SU-DHL-6 (cell line): ENCODE measurements at regions not wholly inside any gene's neighbourhood (a gene's known extent, or its start where the extent isn't known, plus 50 kb on each side); places are given as distances from the start of the nearest gene placed in this dataset.

Experiments
- H2AFZ ChIP-seq: fragments of 200-600 bp; sonication (generic); 2 replicates; pipeline ENCODE4 v1.6.1; 2014; ENCODE audit warnings: low read depth, mild to moderate bottlenecking, moderate library complexity, mixed read lengths, antibody characterized with exemption, low read length; ENCODE audit not compliant: severe bottlenecking
- H3F3A ChIP-seq: fragments of 200-600 bp; shearing (Covaris generic); 2 replicates; pipeline ENCODE4 v1.6.0; 2016; ENCODE audit warnings: antibody characterized with exemption, mild to moderate bottlenecking; ENCODE audit not compliant: insufficient read depth
- H3K27ac ChIP-seq: fragments of 200-600 bp; sonication (generic); 2 replicates; pipeline ENCODE4 v1.5.1; 2016; ENCODE audit warnings: low read depth, mild to moderate bottlenecking, low read length, moderate library complexity, mixed read lengths
- H3K27me3 ChIP-seq: fragments of 200-600 bp; sonication (generic), shearing (Covaris generic); 2 replicates; pipeline ENCODE4 v1.6.0; 2014; ENCODE audit warnings: mild to moderate bottlenecking, low read length
- H3K36me3 ChIP-seq: fragments of 200-600 bp; sonication (generic); 2 replicates; pipeline ENCODE4 v1.6.1; 2014; ENCODE audit warnings: mild to moderate bottlenecking, low read length, mixed read lengths
- H3K4me2 ChIP-seq: fragments of 300-600, 200-600 bp; shearing (Covaris generic), sonication (generic); 2 replicates; pipeline ENCODE4 v1.6.0; 2014; ENCODE audit warnings: low read length, low read depth, mild to moderate bottlenecking; ENCODE audit not compliant: poor library complexity, severe bottlenecking
- H3K4me3 ChIP-seq: fragments of 200-600 bp; sonication (generic); 2 replicates; pipeline ENCODE4 v1.5.1; 2014; ENCODE audit warnings: antibody characterized with exemption, low read length, mild to moderate bottlenecking, mixed read lengths; ENCODE audit not compliant: insufficient read depth, poor library complexity, severe bottlenecking
- H3K79me2 ChIP-seq: fragments of 200-600 bp; sonication (generic); 2 replicates; pipeline ENCODE4 v1.6.1; 2014; ENCODE audit warnings: mild to moderate bottlenecking, low read length, moderate library complexity; ENCODE audit not compliant: insufficient read depth
- H3K9ac ChIP-seq: fragments of 200-600 bp; sonication (generic); 2 replicates; pipeline ENCODE4 v1.7.0; 2014; ENCODE audit warnings: mild to moderate bottlenecking, low read length
- H3K9me2 ChIP-seq: fragments of 200-600 bp; sonication (generic); replicated peaks from 2 replicates; pipeline ENCODE4 v1.6.1; 2014; ENCODE audit warnings: low read length; ENCODE audit not compliant: insufficient read depth
- H3K9me3 ChIP-seq: fragments of 200-600 bp; sonication (generic); 2 replicates; pipeline ENCODE4 v1.6.1; 2014; ENCODE audit warnings: low read length, mixed read lengths; ENCODE audit not compliant: insufficient read depth
- H4K20me1 ChIP-seq: fragments of 200-600 bp; sonication (generic); 2 replicates; pipeline ENCODE4 v1.6.1; 2014; ENCODE audit warnings: low read depth, mild to moderate bottlenecking, antibody characterized with exemption, low read length, moderate library complexity, mixed read lengths
- CTCF ChIP-seq: fragments of 200-600 bp; sonication (generic); IDR thresholded peaks from one replicate; pipeline ENCODE4 v1.5.1; 2017; ENCODE audit warnings: antibody characterized with exemption, mild to moderate bottlenecking, low read length, moderate library complexity; ENCODE audit not compliant: insufficient read depth, poor library complexity, severe bottlenecking
- EZH2phosphoT487 ChIP-seq: fragments of 200-600 bp; sonication (generic), shearing (Covaris generic); conservative IDR thresholded peaks from 2 replicates; pipeline ENCODE4 v1.6.1; 2018; ENCODE audit warnings: mild to moderate bottlenecking, antibody characterized with exemption, low read length, moderate library complexity, mixed read lengths

- Histone ChIP-seq H3K36me3 (no peaks in the 10 kb centered on the region), H4K20me1 (no peaks in the 10 kb centered on the region), H3K9ac (no peak overlapping the region), H3K9me2 (no peaks in the 10 kb centered on the region), H3K27ac (no peak overlapping the region), H3K4me3 (no peak overlapping the region), H3K9me3 (no peaks in the 10 kb centered on the region), H3K79me2 (no peaks in the 10 kb centered on the region), H3K4me2 (no peak overlapping the region), H2AFZ (no peak overlapping the region), H3F3A (no peaks in the 10 kb centered on the region), H3K27me3 (no peaks in the 10 kb centered on the region)
- TF ChIP-seq EZH2phosphoT487: no peak
Measured at GRCh38 chr5:33072296-33072695, 361.2 kb downstream of the NPR3 start.

GRCh38 chr5:33072726-33073125 is 361.6 kb downstream of the NPR3 start:
- H4K20me1 ChIP-seq: no peaks in the 10 kb centered on the region
- H3K36me3 ChIP-seq: no peaks in the 10 kb centered on the region

DNA sequence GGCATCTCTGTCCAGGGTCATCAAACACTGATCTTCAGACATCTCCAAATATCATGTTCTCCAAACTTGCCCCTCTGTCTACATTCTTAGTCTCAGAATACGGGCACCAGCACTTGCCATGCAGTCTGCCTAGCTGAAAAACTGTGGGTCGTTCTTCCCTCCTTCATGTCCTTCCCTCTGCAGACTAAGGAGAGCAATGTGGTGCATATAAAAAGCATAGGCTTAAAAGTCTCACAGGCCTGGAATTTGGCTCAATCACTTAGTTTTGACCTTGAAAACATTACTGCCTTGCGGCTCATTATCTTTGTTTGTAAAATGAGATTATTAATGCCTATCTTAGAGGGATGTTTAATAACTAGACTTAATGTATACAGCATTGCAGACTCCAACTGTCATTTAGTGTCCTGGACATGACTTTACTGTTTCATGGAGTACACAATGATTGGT is 362.8 kb downstream of the NPR3 start:
- no peaks in the 10 kb centered on the region for H3K9me2 ChIP-seq
- H3K4me3 ChIP-seq: no peak overlapping the region
- H3K27ac ChIP-seq: no peak overlapping the region
- H4K20me1 ChIP-seq: no peaks in the 10 kb centered on the region
- no peak overlapping the region for H3K4me2 ChIP-seq
- H3K79me2 ChIP-seq: no peaks in the 10 kb centered on the region
- no peaks in the 10 kb centered on the region for H3K27me3 ChIP-seq
- no peaks in the 10 kb centered on the region for H3K36me3 ChIP-seq
- no peak overlapping the region for H2AFZ ChIP-seq
- H3K9ac ChIP-seq: no peak overlapping the region
- TF ChIP-seq EZH2phosphoT487: no peak
- TF ChIP-seq CTCF: no peak
- H3K9me3 ChIP-seq: peaks cover 3% of the 10 kb centered on the region; the same call in 1 of the 2 replicates
- H3F3A ChIP-seq: no peaks in the 10 kb centered on the region

More at GRCh38 chr5:33072726-33073125, 361.6 kb downstream of the NPR3 start:
- Histone ChIP-seq H3K27ac (no peak overlapping the region), H3K4me3 (no peak overlapping the region), H3K27me3 (no peaks in the 10 kb centered on the region), H3K9me2 (no peaks in the 10 kb centered on the region), H3K9ac (no peak overlapping the region), H3K4me2 (no peak overlapping the region), H2AFZ (no peak overlapping the region), H3F3A (no peaks in the 10 kb centered on the region), H3K79me2 (no peaks in the 10 kb centered on the region), H3K9me3 (peaks cover under 1% of the 10 kb centered on the region; the same call in 1 of the 2 replicates)
- no peak for TF ChIP-seq CTCF
- no peak for TF ChIP-seq EZH2phosphoT487

- H3K27ac ChIP-seq: no peak overlapping the region
- H4K20me1 ChIP-seq: no peaks in the 10 kb centered on the region
- no peaks in the 10 kb centered on the region for H3F3A ChIP-seq
- H3K9ac ChIP-seq: no peak overlapping the region
- H3K4me2 ChIP-seq: no peak overlapping the region
- no peaks in the 10 kb centered on the region for H3K27me3 ChIP-seq
- H3K36me3 ChIP-seq: no peaks in the 10 kb centered on the region
- H2AFZ ChIP-seq: no peak overlapping the region
- no peaks in the 10 kb centered on the region for H3K79me2 ChIP-seq
- TF ChIP-seq EZH2phosphoT487 (no peak), CTCF (no peak)
- no peaks in the 10 kb centered on the region for H3K9me2 ChIP-seq
- H3K4me3 ChIP-seq: no peak overlapping the region
- H3K9me3 ChIP-seq: peaks cover 3% of the 10 kb centered on the region; the same call in 1 of the 2 replicates
Measured at GRCh38 chr5:33074548-33074947, 363.4 kb downstream of the NPR3 start.
